Immature natural killer cell (primary cell): ENCODE measurements at regions not wholly inside any gene's neighbourhood (a gene's known extent, or its start where the extent isn't known, plus 50 kb on each side); places are given as distances from the start of the nearest gene placed in this dataset.
"Not testable (repeated sequence)": the region's sequence is repeated elsewhere in the genome, so short reads cannot be mapped to it uniquely, and the experiment has no call there.

Experiments
- DNase-seq, 3 donors: peaks; one replicate each; pipeline ENCODE4 v3.0.0; 2022; ENCODE audit warnings: mixed read lengths in 1 of 3
- H3K27ac Mint-ChIP-seq, 6 donors: one replicate each; pipeline ENCODE4 v1.8.0; 2020; ENCODE audit warnings: mixed read lengths in 6 of 6, mild to moderate bottlenecking in 5 of 6, inconsistent platforms in 4 of 6, moderate library complexity in 3 of 6
- H3K27me3 Mint-ChIP-seq, 3 donors: one replicate each; pipeline ENCODE4 v1.8.0; 2020 to 2021; ENCODE audit warnings: low read depth in 3 of 3, mild to moderate bottlenecking in 3 of 3, mixed read lengths in 3 of 3, moderate library complexity in 3 of 3, inconsistent platforms in 1 of 3
- H3K36me3 Mint-ChIP-seq, 3 donors: one replicate each; pipeline ENCODE4 v1.8.0; 2020; ENCODE audit warnings: mixed read lengths in 3 of 3, inconsistent platforms in 2 of 3, mild to moderate bottlenecking in 2 of 3
- H3K4me1 Mint-ChIP-seq, 2 donors: one replicate each; pipeline ENCODE4 v1.8.0; 2020; ENCODE audit warnings: inconsistent platforms in 2 of 2, mild to moderate bottlenecking in 2 of 2, mixed read lengths in 2 of 2, moderate library complexity in 1 of 2
- H3K4me3 Mint-ChIP-seq, 5 donors: one replicate each; pipeline ENCODE4 v1.8.0; 2020; ENCODE audit warnings: mild to moderate bottlenecking in 5 of 5, mixed read lengths in 5 of 5, inconsistent platforms in 3 of 5, moderate library complexity in 3 of 5
- H3K9me3 Mint-ChIP-seq, 6 donors: one replicate each; pipeline ENCODE4 v1.8.0; 2020; ENCODE audit warnings: mild to moderate bottlenecking in 6 of 6, mixed read lengths in 6 of 6, inconsistent platforms in 4 of 6, moderate library complexity in 3 of 6

- no peak overlapping the region for H3K27ac Mint-ChIP-seq
Observed at GRCh38 chr4:148643851-148644250, 201.6 kb upstream of the NR3C2 start.

GRCh38 chr4:148642907-148643306 is 200.7 kb upstream of the NR3C2 start:
- no peak overlapping the region for H3K4me3 Mint-ChIP-seq
- no peak overlapping the region for H3K27ac Mint-ChIP-seq
- no peak for DNase-seq
- peaks cover 0 to 2% (median 2%) of the 10 kb centered on the region in 3 donors for H3K27me3 Mint-ChIP-seq
- H3K4me1 Mint-ChIP-seq = no peaks in the 10 kb centered on the region
- H3K36me3 Mint-ChIP-seq = no peaks in the 10 kb centered on the region
- peaks cover 0 to 29% (median 9%) of the 10 kb centered on the region in 6 donors for H3K9me3 Mint-ChIP-seq

More at GRCh38 chr4:148643851-148644250, 201.6 kb upstream of the NR3C2 start:
- Mint-ChIP-seq H3K4me3 (no peak overlapping the region), H3K9me3 (peaks cover 0 to 22% (median 5%) of the 10 kb centered on the region in 6 donors), H3K36me3 (no peaks in the 10 kb centered on the region), H3K4me1 (no peaks in the 10 kb centered on the region), H3K27me3 (peaks cover 0 to 2% (median 2%) of the 10 kb centered on the region in 3 donors)
- DNase-seq = no peak

- not testable (repeated sequence) for DNase-seq, H3K36me3 Mint-ChIP-seq, H3K4me3 Mint-ChIP-seq, H3K27ac Mint-ChIP-seq, H3K4me1 Mint-ChIP-seq, H3K27me3 Mint-ChIP-seq
- peaks cover 5 to 37% (median 17%) of the 10 kb centered on the region in 6 donors for H3K9me3 Mint-ChIP-seq
Observed at GRCh38 chr4:148638079-148638478, 195.9 kb upstream of the NR3C2 start.

- H3K36me3 Mint-ChIP-seq, DNase-seq, H3K4me1 Mint-ChIP-seq, H3K27ac Mint-ChIP-seq, H3K27me3 Mint-ChIP-seq, H3K4me3 Mint-ChIP-seq: not testable (repeated sequence)
- peaks cover 5 to 32% (median 16%) of the 10 kb centered on the region in 6 donors for H3K9me3 Mint-ChIP-seq
Observed at GRCh38 chr4:148637453-148637852, 195.2 kb upstream of the NR3C2 start.

- no peaks in the 10 kb centered on the region for H3K36me3 Mint-ChIP-seq
- H3K4me1 Mint-ChIP-seq = no peaks in the 10 kb centered on the region
- H3K4me3 Mint-ChIP-seq = no peak overlapping the region
- H3K27me3 Mint-ChIP-seq = no peaks in the 10 kb centered on the region
- H3K9me3 Mint-ChIP-seq = peaks cover 7 to 35% (median 18%) of the 10 kb centered on the region in 6 donors
- no peak for DNase-seq
- H3K27ac Mint-ChIP-seq = no peak overlapping the region
Observed at GRCh38 chr4:148634476-148634875, 192.3 kb upstream of the NR3C2 start.

- peaks cover 4 to 31% (median 14%) of the 10 kb centered on the region in 6 donors for H3K9me3 Mint-ChIP-seq
Observed at GRCh38 chr4:148633720-148634119, 191.5 kb upstream of the NR3C2 start.

GRCh38 chr4:148632476-148632875 is 190.3 kb upstream of the NR3C2 start:
- Mint-ChIP-seq H3K9me3 (peaks cover 4 to 20% (median 9%) of the 10 kb centered on the region in 6 donors), H3K27me3 (no peaks in the 10 kb centered on the region), H3K4me3 (no peak overlapping the region), H3K36me3 (no peaks in the 10 kb centered on the region), H3K4me1 (no peaks in the 10 kb centered on the region), H3K27ac (no peak overlapping the region)
- DNase-seq = no peak

More at GRCh38 chr4:148633720-148634119, 191.5 kb upstream of the NR3C2 start:
- no peaks in the 10 kb centered on the region for H3K4me1 Mint-ChIP-seq
- no peaks in the 10 kb centered on the region for H3K36me3 Mint-ChIP-seq
- DNase-seq = no peak
- H3K4me3 Mint-ChIP-seq = no peak overlapping the region
- H3K27me3 Mint-ChIP-seq = no peaks in the 10 kb centered on the region
- H3K27ac Mint-ChIP-seq = no peak overlapping the region

GRCh38 chr4:148630051-148630450 is 187.8 kb upstream of the NR3C2 start:
- no peaks in the 10 kb centered on the region for H3K4me1 Mint-ChIP-seq
- DNase-seq = no peak
- H3K27ac Mint-ChIP-seq = no peak overlapping the region
- no peaks in the 10 kb centered on the region for H3K36me3 Mint-ChIP-seq
- peaks cover 0 to 1% (median 0%) of the 10 kb centered on the region in 3 donors for H3K27me3 Mint-ChIP-seq
- peaks cover 0 to 9% (median 4%) of the 10 kb centered on the region in 6 donors for H3K9me3 Mint-ChIP-seq
- no peak overlapping the region for H3K4me3 Mint-ChIP-seq

- no peak overlapping the region for H3K27ac Mint-ChIP-seq
- H3K4me3 Mint-ChIP-seq = no peak overlapping the region
- no peaks in the 10 kb centered on the region for H3K4me1 Mint-ChIP-seq
- peaks cover 0 to 5% (median 2%) of the 10 kb centered on the region in 3 donors for H3K27me3 Mint-ChIP-seq
- peaks cover 0 to 3% (median 0%) of the 10 kb centered on the region in 3 donors for H3K36me3 Mint-ChIP-seq
- DNase-seq = no peak
- H3K9me3 Mint-ChIP-seq = peaks cover 2 to 49% (median 7%) of the 10 kb centered on the region in 6 donors
Observed at GRCh38 chr4:148618856-148619255, 176.6 kb upstream of the NR3C2 start.

GRCh38 chr4:148608968-148609367 is 166.8 kb upstream of the NR3C2 start:
- Mint-ChIP-seq H3K27me3 (peaks cover 0 to 2% (median 0%) of the 10 kb centered on the region in 3 donors), H3K9me3 (peaks cover 3 to 25% (median 4%) of the 10 kb centered on the region in 6 donors), H3K4me3 (no peak overlapping the region), H3K27ac (no peak overlapping the region), H3K4me1 (no peaks in the 10 kb centered on the region), H3K36me3 (no peaks in the 10 kb centered on the region)
- no peak for DNase-seq

GRCh38 chr4:148598418-148599207 is 156.4 kb upstream of the NR3C2 start:
- H3K27ac Mint-ChIP-seq, H3K4me1 Mint-ChIP-seq, H3K36me3 Mint-ChIP-seq, H3K4me3 Mint-ChIP-seq, DNase-seq, H3K27me3 Mint-ChIP-seq: not testable (repeated sequence)
- H3K9me3 Mint-ChIP-seq = peaks cover 14 to 39% (median 23%) of the 10 kb centered on the region in 6 donors

- no peaks in the 10 kb centered on the region for H3K27me3 Mint-ChIP-seq
- H3K4me1 Mint-ChIP-seq = no peaks in the 10 kb centered on the region
- H3K4me3 Mint-ChIP-seq = no peak overlapping the region
- DNase-seq = no peak
- no peaks in the 10 kb centered on the region for H3K36me3 Mint-ChIP-seq
- peaks cover 9 to 30% (median 17%) of the 10 kb centered on the region in 6 donors for H3K9me3 Mint-ChIP-seq
- no peak overlapping the region for H3K27ac Mint-ChIP-seq
Observed at GRCh38 chr4:148589182-148589581, 147.0 kb upstream of the NR3C2 start.

GRCh38 chr4:148575577-148575976 is 133.4 kb upstream of the NR3C2 start:
- Mint-ChIP-seq H3K27me3 (no peaks in the 10 kb centered on the region), H3K4me3 (no peak overlapping the region), H3K4me1 (no peaks in the 10 kb centered on the region), H3K27ac (no peak overlapping the region), H3K9me3 (peaks cover 2 to 9% (median 4%) of the 10 kb centered on the region in 6 donors), H3K36me3 (no peaks in the 10 kb centered on the region)
- no peak for DNase-seq

GRCh38 chr4:148574911-148575310 is 132.7 kb upstream of the NR3C2 start:
- H3K9me3 Mint-ChIP-seq = peaks cover 2 to 13% (median 3%) of the 10 kb centered on the region in 6 donors
- H3K4me3 Mint-ChIP-seq = no peak overlapping the region
- no peak overlapping the region for H3K27ac Mint-ChIP-seq

More at GRCh38 chr4:148574911-148575310, 132.7 kb upstream of the NR3C2 start:
- no peak for DNase-seq
- Mint-ChIP-seq H3K27me3 (no peaks in the 10 kb centered on the region), H3K36me3 (no peaks in the 10 kb centered on the region), H3K4me1 (no peaks in the 10 kb centered on the region)
